ENCODE measurements at regions not wholly inside any gene's neighbourhood (a gene's known extent, or its start where the extent isn't known, plus 50 kb on each side); places are given as distances from the start of the nearest gene placed in this dataset.

GRCh38 chr2:52940101-52940500 lies 827.5 kb upstream of the CHAC2 start:
- DNase-seq (ENCODE audit: extremely low read depth in 1 of 11, low read depth in 9 of 11, low spot score in 4 of 11), result no peak

GRCh38 chr2:52939250-52939649 lies 828.4 kb upstream of the CHAC2 start:
- DNase-seq (ENCODE audit: extremely low read depth in 1 of 11, low read depth in 9 of 11, low spot score in 4 of 11), result no peak

GRCh38 chr2:52936029-52936428 lies 831.6 kb upstream of the CHAC2 start:
- DNase-seq (ENCODE audit: extremely low read depth in 1 of 11, low read depth in 9 of 11, low spot score in 4 of 11), result no peak

GRCh38 chr2:52934920-52935640 lies 832.5 kb upstream of the CHAC2 start:
- DNase-seq (ENCODE audit: extremely low read depth in 1 of 11, low read depth in 9 of 11, low spot score in 4 of 11), result no peak

GRCh38 chr2:52934323-52934898 lies 833.2 kb upstream of the CHAC2 start:
- DNase-seq (ENCODE audit: extremely low read depth in 1 of 11, low read depth in 9 of 11, low spot score in 4 of 11), result no peak

GRCh38 chr2:52933878-52934277 lies 833.7 kb upstream of the CHAC2 start:
- DNase-seq (ENCODE audit: extremely low read depth in 1 of 11, low read depth in 9 of 11, low spot score in 4 of 11), result no peak

- DNase-seq (ENCODE audit: extremely low read depth in 1 of 11, low read depth in 9 of 11, low spot score in 4 of 11), result no peak
These were observed 835.9 kb upstream of the CHAC2 start for GRCh38 chr2:52931660-52932059.

GRCh38 chr2:52929412-52929811 lies 838.2 kb upstream of the CHAC2 start:
- DNase-seq (ENCODE audit: extremely low read depth in 1 of 11, low read depth in 9 of 11, low spot score in 4 of 11), result no peak

- DNase-seq (ENCODE audit: extremely low read depth in 1 of 11, low read depth in 9 of 11, low spot score in 4 of 11), result no peak
These were observed 847.9 kb upstream of the CHAC2 start for GRCh38 chr2:52919673-52920072.

GRCh38 chr2:52918551-52918950 lies 849.1 kb upstream of the CHAC2 start:
- no peak for DNase-seq (ENCODE audit: extremely low read depth in 1 of 11, low read depth in 9 of 11, low spot score in 4 of 11)

GRCh38 chr2:52916981-52917380 lies 850.6 kb upstream of the CHAC2 start:
- no peak for DNase-seq (ENCODE audit: extremely low read depth in 1 of 11, low read depth in 9 of 11, low spot score in 4 of 11)

- peak in 2 of 11 donors; percentile 1 to 4 for DNase-seq (ENCODE audit: extremely low read depth in 1 of 11, low read depth in 9 of 11, low spot score in 4 of 11)
These were observed 863.2 kb upstream of the CHAC2 start for GRCh38 chr2:52904355-52904891.

GRCh38 chr2:52897511-52898044 lies 870.0 kb upstream of the CHAC2 start:
- DNase-seq (ENCODE audit: extremely low read depth in 1 of 11, low read depth in 9 of 11, low spot score in 4 of 11), result no peak

GRCh38 chr2:52895726-52896340 lies 871.8 kb upstream of the CHAC2 start:
- DNase-seq (ENCODE audit: extremely low read depth in 1 of 11, low read depth in 9 of 11, low spot score in 4 of 11), result no peak

GRCh38 chr2:52886556-52886955 lies 881.0 kb upstream of the CHAC2 start:
- DNase-seq (ENCODE audit: extremely low read depth in 1 of 11, low read depth in 9 of 11, low spot score in 4 of 11), result no peak

- no peak for DNase-seq (ENCODE audit: extremely low read depth in 1 of 11, low read depth in 9 of 11, low spot score in 4 of 11)
These were observed 882.7 kb upstream of the CHAC2 start for GRCh38 chr2:52884761-52885352.

GRCh38 chr2:52882974-52883373 lies 884.6 kb upstream of the CHAC2 start:
- DNase-seq (ENCODE audit: extremely low read depth in 1 of 11, low read depth in 9 of 11, low spot score in 4 of 11), result no peak

- no peak for DNase-seq (ENCODE audit: extremely low read depth in 1 of 11, low read depth in 9 of 11, low spot score in 4 of 11)
These were observed 886.0 kb upstream of the CHAC2 start for GRCh38 chr2:52881606-52882005.

- DNase-seq (ENCODE audit: extremely low read depth in 1 of 11, low read depth in 9 of 11, low spot score in 4 of 11), result no peak
These were observed 886.7 kb upstream of the CHAC2 start for GRCh38 chr2:52880872-52881271.

GRCh38 chr2:52879561-52879960 lies 888.0 kb upstream of the CHAC2 start:
- no peak for DNase-seq (ENCODE audit: extremely low read depth in 1 of 11, low read depth in 9 of 11, low spot score in 4 of 11)

Data from renal cortex interstitium (tissue), 11 donors.